NCI-H345 treated with DMSO at 0.1 percent for 48 hours (cell line): ENCODE measurements at regions not wholly inside any gene's neighbourhood (a gene's known extent, or its start where the extent isn't known, plus 50 kb on each side); places are given as distances from the start of the nearest gene placed in this dataset.

Experiments used
- DNase-seq: peaks from one replicate; lab custom pipeline; 2025; ENCODE audit not compliant: unreplicated experiment; lab: John Stamatoyannopoulos, UW

DNA sequence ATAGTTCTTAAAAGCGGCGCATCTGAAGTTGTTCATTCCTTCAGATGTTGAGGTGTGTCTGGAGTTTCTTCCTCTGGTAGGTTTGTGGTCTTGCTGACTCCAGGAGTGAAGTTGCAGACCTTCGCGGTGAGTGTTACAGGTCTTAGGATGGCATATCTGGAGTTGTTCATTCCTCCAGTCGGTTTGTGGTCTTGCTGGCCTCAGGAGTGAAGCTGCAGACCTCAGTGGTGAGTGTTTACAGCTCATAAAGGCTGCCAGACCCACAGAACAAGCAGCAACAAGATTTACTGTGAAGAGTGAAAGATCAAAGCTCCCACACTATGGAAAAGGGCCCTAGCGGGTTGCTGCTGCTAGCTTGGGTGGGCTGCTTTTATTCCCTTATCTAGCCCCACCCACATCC, 201.7 kb upstream of the PDGFD start:
- no peak for DNase-seq

DNA sequence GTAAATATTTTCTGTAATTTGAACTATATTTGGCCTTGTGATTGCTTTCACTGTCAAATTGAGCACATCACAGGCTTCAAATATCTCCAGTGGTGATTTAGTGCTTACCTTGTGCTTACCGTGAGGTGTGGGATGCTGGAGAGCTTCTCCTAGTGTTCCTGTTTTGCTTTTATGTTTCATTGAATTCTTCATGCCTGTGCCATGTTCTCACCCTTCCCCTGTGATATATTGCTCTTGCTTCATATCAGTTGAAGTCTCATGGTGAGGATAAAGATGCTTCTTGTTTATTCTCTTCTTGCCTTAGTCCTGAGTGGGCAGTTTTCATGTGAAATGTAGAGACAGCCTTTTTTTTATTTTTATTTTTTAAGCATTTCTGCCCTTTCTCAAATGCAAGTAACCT, 198.0 kb upstream of the PDGFD start:
- DNase-seq: no peak

DNA sequence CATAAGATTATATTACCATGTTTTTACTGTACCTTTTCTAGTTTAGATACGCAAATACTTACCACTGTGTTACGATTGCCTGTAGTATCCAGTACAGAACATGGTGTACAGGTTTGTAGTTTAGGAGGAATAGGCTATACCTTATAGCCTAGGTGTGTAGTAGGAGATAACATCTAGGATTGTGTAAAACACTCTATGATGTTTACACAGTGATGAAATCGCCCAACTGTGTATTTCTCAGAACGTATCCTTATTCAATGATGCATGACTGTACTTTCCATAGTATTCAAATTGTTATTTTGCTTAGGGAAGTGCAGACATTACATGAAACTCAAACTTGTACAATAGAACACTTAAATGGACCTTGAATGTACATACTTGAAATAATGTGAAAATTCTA, 188.1 kb upstream of the PDGFD start:
- no peak for DNase-seq

DNA sequence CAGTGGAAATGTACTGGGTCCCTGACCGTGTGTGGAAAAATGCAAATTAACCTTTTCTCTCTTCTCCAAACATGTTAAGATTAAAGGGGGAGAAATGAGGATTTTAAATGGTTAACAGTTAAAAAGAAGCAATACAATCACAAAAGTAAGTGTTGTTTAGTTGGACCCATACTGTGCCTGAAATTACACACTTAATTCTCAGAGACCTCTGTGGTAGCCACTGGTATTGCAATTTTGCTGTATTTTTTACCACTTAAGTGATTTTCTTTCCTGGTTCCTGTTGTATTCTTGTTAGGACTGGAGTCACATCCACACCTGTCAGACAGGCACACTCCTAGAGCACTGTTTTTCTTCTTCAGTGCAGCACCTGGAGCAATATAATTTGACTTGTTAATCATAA, 179.6 kb upstream of the PDGFD start:
- no peak for DNase-seq

DNA sequence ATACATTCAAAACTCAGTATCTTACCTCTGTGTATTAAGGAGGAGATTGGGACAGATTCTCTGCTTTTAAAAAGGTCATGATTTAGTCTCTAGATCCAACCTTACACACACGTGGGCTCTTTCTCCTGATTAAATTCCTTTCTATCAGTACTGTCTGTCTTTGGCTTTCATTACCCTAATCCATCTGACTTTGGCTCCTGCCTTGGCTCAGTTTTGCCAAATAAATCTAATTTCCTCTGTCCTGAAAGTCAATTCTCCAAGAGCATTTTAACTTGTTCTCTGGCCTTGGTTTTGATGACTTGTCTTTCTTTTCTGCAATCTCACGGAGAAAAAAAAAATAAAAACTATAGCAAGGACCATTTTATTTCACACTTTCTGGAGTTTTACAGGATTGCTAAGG, 176.6 kb upstream of the PDGFD start:
- no peak for DNase-seq

DNA sequence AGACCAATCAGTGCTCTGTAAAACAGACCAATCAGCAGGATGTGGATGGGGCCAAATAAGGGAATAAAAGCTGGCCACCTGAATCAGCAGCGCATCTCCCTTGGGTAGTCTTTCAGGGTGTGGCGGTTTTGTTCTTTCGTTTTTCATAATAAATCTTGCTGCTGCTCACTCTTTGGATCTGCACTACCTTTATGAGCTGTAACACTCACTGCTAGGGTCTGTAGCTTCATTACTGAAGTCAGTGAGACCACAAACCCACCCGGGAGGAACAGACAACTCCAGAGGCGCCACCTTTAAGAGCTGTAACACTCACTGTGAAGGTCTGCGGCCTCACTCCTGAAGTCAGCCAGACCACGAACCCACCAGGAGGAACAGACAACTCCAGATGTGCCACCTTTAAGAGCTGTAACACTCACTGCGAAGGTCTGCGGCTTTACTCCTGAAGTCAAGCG, 175.5 kb upstream of the PDGFD start:
- DNase-seq: no peak

DNA sequence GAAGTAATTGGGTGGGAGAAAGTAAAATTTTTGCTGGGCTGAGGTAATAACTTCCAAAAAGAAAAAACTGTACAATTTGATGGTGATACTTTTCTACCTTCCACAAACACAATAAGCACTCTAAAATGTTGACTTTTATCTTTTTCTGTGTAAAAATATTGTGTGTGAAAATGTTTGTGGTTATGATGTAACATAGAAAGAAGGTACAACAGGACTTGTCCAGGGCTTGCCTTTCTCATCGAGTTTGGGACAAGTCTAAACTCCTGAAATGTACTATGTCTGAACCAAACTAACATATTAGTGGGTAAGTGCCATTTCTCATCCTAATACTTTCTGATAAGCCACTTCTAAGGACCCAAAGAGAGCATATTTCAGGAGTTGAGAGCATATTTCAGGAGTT, 174.2 kb upstream of the PDGFD start:
- DNase-seq: no peak

DNA sequence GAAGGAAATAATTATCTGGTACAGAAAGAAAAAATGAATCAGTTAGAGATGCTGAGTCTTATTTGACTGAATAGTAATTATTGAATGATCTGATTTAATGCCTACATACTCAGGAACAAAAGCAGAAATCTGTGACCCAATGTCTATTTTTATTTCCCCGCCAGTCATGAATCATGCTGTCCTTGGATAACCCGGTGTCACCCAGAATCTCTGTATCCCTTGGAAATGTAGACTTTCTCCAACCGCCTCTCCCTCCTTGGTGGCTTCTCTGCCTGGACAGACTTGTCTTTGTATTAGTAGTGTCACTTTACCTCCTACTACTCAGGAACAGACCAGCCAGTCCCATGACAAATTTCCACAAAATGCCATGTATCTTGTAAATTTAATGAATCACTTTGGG, 173.3 kb upstream of the PDGFD start:
- no peak for DNase-seq

DNA sequence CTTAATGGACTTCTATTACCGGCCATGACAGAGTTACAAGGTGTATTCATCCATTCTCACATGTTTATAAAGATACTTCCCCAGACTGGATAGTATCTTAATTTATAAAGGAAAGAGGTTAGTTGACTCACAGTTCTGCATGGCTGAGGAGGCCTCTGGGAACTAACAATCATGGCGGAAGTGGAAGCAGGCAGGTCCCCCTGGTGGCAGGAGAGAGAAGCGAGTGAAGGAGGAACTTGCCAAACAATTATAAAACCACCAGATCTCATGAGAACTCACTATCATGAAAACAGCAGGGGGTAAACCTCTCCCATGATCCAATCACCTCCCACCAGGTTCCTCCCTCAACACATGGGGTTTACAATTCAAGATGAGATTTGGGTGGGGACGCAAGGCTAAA, 170.0 kb upstream of the PDGFD start:
- no peak for DNase-seq

DNA sequence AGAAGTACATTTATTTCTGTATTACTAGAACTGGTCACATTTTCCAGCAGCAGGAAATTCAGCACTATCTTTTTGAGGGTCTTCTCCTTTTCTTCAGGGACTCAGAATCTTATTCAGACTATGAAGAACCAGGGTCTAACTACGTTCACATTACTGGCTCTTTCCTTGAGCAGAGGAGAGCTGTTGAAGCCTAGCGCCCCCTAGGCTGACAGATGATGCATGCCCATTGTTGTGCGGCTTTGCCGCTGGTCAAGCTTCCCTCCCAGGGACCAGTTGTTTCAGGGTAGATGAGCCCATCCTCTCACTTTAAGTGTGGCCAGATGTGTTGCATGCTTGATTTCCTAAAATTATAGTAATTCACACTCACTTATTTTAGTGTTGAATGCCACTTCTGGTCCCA, 168.2 kb upstream of the PDGFD start:
- DNase-seq: no peak

DNA sequence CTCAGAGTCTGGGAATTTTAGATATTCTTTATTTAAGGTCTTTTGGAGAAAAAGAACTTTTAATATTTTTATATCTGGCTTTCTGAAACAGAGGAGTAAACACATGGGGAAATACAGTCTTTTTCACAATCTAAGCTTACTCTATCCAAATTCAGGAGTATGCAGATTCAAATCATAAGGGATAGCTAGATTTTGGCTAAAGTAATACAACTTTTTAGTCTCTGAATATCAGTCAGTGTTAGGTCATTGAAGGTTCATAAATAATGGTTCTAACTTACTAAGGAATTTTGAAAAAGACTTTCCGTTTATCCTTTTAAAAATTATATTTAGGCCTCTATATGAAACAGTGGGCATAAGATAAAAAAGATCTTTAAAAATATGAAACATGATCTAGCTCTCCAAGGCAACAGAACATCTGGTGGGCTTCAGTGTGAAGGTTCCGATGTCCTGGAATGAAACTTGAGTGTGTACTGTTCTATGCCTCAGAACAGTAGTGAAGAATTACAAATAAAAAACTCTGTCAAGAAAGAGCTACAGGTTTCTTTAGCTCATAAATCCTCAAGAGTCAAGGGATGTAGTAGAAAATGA, 165.2 kb upstream of the PDGFD start:
- DNase-seq: no peak

DNA sequence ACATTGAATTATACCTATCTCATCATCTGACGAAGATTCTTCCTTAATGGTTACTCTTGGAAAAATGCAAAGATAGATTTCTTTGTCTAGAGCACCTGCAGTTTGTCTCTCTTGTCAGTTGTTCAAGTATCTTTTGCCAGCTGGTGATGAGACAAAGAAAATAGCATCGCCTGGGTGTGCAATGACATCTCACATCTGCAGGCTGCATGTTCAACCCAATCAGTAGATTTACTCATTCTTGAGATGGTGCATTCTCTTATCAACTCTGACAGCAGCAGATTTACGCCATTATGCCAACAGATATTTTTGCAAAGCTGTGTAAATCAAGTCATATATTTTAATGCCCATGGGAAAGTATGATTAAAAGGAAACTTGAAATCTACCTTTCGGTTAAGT, 164.6 kb upstream of the PDGFD start:
- no peak for DNase-seq

DNA sequence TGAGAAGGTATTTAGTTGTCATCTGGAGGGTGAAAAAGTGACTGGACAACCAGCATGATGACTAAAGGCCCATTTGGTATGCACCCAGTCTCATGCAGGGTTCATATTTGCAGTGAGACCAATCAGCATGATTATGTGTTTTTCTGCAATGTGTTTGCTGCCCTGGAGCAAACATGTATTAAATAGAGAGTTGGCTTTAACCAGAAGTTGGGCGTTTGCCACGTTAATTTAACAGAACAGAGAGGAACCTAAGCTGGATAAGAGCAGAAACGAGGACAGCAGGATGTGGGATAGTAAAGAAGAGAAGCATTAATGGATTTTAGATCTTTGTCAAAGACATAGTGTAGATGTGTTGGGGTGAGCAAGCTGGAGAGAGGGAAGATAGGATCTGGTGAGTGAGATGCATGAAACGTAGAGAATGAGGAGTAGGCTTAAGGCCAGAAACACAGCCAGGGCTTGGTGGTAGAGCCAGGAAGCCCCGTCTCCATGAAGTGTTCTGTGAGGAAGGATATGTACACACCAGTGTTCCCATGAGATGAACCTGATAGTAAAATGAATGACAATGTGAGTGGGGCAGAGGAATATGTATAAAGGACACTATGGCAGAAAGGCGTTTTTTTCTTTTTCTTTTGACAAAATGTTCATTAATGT, 164.0 kb upstream of the PDGFD start:
- DNase-seq: no peak

DNA sequence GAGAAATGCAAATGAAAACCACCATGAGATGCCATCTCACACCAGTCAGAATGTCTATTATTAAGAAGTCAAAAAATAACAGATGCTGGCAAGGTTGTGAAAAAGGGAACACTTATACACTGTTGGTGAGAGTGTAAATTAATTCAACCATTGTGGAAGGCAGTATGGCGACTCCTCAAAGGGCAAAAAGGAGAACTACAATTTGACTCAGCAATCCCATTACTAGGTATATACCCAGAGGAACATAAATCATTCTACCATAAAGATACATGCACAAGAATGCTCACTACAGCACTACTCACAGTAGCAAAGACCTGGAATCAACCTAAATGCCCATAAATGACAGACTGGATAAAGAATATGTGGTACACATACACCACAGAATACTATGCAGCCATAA, 161.1 kb upstream of the PDGFD start:
- DNase-seq: no peak

DNA sequence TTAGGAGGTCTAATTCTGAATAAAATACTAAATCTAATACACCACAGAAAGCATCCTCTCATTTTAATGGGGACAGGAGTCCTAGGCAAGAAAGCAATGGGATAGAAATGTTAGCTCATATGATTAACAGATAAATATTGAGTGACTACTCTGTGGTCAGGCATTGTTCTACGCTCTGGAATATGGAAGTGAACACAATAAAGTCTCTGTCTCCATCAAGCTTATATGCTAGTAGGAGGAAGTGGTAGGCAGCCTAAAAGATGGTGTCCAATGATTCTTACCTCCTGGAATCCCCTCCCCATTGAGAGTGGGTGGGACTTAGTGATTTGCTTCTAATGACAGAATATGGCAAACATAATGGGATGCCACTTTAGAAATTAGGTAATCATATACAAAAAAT, 160.3 kb upstream of the PDGFD start:
- DNase-seq: no peak

DNA sequence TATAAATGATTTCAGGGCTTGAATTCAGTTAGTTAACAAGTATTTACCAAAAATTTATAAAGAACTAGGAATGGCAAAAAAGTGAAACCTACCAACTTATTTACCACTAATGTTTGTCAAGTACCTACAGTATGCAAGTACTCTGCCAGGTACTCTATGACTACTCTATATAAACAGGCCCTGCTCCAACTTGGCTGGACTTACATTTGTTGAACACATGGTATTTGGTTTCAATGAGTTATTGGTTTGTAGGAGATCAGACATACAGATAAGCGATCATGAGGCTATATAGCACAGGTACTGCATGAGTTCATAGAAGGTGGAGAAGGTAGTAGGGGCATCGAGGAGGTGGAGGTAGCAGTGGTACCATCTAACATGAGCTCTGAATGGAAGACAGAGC, 159.9 kb upstream of the PDGFD start:
- no peak for DNase-seq

DNA sequence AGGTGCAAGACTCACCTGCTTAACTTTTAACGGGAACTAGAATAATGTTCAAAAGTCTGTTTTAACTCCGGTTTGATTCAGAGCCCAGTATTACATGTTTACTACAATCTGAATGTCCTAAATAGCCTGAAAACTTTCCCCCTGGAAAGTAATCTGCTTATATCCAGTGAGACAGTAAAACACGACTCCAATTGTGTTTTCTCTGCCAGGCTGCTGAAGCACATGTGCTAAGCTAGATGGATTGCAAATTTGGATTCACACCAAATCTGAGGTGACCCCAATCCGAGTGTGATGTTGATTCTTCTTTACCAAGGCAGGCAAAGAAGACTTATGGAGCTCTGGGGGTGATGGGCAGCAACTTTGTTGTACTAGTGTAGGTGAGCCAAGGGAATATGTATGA, 158.7 kb upstream of the PDGFD start:
- DNase-seq: no peak

DNA sequence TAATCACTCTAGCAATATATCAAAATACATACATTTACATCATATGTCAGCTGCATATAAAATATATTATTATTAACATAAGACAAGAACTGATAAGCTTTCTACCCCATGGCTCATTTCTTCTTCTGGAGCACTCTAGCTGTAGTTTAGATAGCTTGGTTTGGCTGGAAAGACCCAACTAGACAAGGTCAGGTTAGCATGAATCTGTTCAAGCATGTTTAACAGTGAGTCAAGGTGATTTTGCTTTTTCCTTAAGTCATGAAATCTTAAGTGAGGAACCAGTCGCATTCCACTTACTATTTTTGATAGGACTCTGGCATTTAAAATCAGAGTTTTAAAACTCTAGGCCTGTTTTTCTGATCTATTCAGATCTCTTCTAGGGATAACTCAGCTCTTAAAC, 157.0 kb upstream of the PDGFD start:
- no peak for DNase-seq

DNA sequence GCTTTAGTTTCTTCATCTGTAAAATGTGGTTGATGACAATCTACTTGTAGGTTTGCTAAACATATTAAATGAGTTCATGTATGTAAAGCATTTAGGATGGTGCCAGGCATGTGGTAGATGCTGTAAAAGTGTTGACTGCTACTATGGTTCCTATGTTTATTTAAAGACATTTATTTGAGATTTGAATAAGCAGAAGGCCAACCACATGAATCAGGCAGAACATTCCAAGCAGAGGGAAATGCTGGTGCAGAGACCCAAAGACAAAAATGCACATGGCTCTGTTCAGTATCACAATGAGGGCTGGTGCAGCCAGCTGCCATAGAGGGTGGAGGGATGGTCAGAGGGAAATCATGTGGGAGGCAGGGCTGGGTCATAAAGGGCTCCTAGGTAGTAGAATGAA, 156.2 kb upstream of the PDGFD start:
- no peak for DNase-seq

DNA sequence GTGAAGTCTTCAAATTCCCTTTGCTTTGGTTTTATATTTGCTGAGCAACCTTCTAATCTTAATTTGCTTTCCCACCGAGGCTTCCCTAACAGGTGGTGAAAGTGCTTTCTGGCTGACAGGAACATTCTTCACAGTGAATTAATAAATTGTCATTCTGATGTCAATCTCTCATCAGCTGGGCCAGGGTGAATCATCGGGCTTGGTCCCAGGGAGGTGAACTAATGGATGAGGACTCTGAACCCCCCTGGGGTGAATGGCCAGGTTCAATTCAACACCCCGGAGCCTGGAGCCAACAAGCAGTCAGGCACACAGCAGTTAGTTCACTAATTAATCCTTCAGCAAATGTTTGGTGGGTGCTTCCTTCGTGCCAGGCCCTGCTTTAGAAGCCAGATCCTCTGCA, 155.4 kb upstream of the PDGFD start:
- DNase-seq: no peak

DNA sequence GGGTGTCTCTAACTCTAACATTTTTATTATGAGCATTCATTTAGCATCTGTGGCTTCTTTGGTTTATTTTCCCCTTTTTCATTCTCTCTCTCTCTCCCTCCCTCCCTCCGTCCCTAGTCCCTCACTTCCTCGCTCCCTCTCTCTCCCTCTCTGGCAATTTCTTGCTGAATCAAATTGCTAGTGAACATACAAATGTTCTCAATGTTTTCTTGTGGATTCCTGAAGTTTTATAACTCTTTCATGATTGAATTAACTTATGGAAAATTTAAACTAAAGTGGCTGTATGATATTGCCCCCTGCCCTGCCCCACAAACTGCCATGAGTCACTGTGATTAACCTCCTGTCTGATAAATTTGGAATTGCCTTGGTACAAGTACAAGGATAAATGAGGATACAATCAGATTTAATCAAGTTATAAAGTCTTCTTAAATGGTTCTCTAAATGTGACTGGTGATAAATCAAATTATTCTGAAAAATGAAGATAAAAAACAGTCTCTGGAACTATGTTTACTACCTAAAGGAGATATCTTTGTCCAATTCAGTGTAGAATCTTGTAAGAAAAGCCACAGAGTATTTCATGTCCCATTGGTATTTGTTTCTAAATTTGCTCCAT, 143.0 kb upstream of the PDGFD start:
- no peak for DNase-seq

DNA sequence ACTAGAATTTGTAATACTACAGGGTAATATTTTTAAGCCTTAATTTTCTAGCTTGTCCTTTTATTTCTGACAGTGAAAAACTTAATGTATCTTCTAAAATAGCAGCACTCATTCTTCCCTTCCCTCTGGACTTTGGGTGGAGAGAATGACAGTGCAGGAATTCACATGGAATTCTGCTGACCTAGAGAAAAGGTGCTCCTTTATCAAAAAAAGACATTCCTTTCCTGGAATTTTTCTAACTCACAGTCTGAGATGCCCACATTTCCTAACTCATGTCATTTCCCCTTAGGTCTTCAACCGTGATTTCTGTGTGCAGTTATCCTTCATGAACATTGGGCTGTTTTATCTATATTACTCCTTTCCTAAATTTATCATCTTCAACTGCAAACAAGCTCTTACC, 137.8 kb upstream of the PDGFD start:
- no peak for DNase-seq

DNA sequence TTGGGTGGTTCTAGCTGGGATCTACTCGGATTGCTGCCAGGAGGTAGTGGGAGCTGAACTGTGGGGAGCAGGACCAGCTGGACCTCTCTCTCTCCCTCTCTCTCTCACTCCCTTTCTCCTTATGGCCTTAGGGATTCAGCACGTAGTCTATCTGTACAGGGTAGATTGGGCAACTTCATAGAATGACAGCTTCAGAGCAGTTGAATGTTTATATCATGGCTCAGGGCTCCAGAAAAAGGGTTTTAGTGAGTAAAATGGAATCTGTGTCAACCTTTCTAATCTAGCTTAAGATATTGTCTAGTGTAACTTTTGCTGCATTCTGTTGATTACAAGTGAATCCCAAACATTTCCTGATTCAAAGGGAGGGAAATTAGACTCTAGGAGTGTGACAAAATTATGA, 127.7 kb upstream of the PDGFD start:
- DNase-seq: no peak
